ENCODE measurements at regions not wholly inside any gene's neighbourhood (a gene's known extent, or its start where the extent isn't known, plus 50 kb on each side); places are given as distances from the start of the nearest gene placed in this dataset.
"Not testable (repeated sequence)": the region's sequence is repeated elsewhere in the genome, so short reads cannot be mapped to it uniquely, and the experiment has no call there.

DNA sequence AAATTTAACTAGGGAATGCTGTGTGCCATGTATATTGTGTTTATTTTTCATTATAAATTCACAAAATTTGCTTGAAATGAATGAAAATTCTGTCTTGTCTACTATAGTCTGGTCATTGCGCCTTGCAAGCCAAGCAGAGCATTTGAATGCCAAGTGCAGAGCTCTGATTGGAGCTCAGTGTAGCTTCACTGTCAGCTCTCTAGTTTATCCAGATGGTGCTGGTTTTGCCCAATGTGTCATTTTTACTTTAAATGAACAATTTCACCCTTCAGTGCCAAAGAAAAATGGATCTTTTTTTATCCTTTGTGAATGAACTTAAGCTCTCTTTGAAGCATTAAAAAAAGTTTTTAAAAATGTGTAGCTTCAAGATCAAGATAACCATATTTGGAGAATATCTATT lies 225.6 kb upstream of the CACNA2D1 start:
- Mint-ChIP-seq H3K4me1 (ENCODE audit: low read depth) (no peaks in the 10 kb centered on the region), H3K27ac (no peak overlapping the region), H3K4me3 (no peak overlapping the region), H3K9me3 (no peaks in the 10 kb centered on the region), H3K36me3 (ENCODE audit: low read depth) (no peaks in the 10 kb centered on the region), H3K27me3 (no peaks in the 10 kb centered on the region)
- DNase-seq (no peak), ATAC-seq (no peak)
- TF ChIP-seq, protein P1, sequence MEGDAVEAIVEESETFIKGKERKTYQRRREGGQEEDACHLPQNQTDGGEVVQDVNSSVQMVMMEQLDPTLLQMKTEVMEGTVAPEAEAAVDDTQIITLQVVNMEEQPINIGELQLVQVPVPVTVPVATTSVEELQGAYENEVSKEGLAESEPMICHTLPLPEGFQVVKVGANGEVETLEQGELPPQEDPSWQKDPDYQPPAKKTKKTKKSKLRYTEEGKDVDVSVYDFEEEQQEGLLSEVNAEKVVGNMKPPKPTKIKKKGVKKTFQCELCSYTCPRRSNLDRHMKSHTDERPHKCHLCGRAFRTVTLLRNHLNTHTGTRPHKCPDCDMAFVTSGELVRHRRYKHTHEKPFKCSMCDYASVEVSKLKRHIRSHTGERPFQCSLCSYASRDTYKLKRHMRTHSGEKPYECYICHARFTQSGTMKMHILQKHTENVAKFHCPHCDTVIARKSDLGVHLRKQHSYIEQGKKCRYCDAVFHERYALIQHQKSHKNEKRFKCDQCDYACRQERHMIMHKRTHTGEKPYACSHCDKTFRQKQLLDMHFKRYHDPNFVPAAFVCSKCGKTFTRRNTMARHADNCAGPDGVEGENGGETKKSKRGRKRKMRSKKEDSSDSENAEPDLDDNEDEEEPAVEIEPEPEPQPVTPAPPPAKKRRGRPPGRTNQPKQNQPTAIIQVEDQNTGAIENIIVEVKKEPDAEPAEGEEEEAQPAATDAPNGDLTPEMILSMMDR (IDR thresholded peaks at IDR 0.05) = no peak
- CTCF ChIA-PET = interaction anchor here (0.8 kb wide), 1 partner anchor 32 kb away, joined by 3 read pairs; no protein-coding TSS in a partner anchor
- POLR2A ChIA-PET = no interaction called here
- intact Hi-C loops (cut with micrococcal nuclease) = no loop called here

DNA sequence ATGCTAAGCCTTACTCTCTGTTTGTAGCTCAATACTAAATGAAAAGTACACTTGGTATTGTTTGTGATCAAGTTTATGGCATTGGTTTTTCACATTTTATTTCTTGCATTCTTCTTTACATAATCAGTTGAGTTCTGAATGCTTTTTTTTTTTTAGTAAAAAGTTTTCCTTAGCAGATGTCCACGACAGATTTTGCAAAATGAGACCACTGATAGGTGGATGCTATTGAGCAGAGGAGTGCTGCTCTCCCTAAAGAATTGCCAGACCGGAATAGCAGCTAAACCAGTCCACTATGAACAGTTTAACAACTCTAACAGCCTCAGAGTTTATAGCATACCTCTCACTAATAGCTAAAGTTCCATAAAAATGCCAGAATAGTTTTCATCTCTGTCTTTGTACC lies 225.1 kb upstream of the CACNA2D1 start:
- Mint-ChIP-seq H3K4me1 (ENCODE audit: low read depth) (no peaks in the 10 kb centered on the region), H3K27ac (no peak overlapping the region), H3K27me3 (no peaks in the 10 kb centered on the region), H3K9me3 (no peaks in the 10 kb centered on the region), H3K36me3 (ENCODE audit: low read depth) (no peaks in the 10 kb centered on the region), H3K4me3 (no peak overlapping the region)
- DNase-seq (no peak), ATAC-seq (no peak)
- ChIA-PET CTCF (interaction anchor here (0.8 kb wide), 1 partner anchor 32 kb away, joined by 3 read pairs; no protein-coding TSS in a partner anchor), POLR2A (no interaction called here)
- intact Hi-C loops (cut with micrococcal nuclease) = no loop called here
- TF ChIP-seq, protein P1 (IDR thresholded peaks at IDR 0.05) = no peak

DNA sequence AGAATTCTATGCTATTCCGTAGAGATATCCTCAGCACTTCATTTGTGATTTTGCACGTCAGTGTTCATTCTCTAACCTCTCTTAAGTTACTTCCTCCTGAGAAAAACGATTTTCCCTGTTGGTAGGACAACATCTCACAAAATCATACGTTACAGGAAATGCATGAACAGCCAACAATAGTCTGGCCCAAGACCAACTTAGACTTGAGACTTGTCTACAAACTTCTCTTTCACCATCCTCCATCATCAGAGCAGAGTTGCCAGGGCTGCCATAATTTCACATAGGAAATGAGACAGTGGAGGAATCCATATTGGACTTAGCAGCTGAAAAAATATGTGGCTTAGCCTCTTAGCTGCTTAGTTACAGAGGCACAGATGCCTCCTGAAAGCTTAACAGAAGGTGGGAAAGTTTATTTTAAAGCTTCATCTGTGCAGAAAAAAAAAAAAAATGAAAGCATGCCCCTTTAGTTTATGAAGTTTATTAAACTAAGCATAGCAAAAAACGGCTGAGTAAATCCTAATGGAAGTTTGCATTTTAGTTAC lies 222.5 kb upstream of the CACNA2D1 start:
- DNase-seq (no peak), ATAC-seq (no peak)
- TF ChIP-seq, protein P1 (IDR thresholded peaks at IDR 0.05) = no peak
- Mint-ChIP-seq H3K4me3 (no peak overlapping the region), H3K36me3 (ENCODE audit: low read depth) (no peaks in the 10 kb centered on the region), H3K9me3 (no peaks in the 10 kb centered on the region), H3K27me3 (no peaks in the 10 kb centered on the region), H3K4me1 (ENCODE audit: low read depth) (no peaks in the 10 kb centered on the region), H3K27ac (no peak overlapping the region)
- intact Hi-C loops (cut with micrococcal nuclease) = no loop called here
- CTCF ChIA-PET = no interaction called here
- POLR2A ChIA-PET = no interaction called here

DNA sequence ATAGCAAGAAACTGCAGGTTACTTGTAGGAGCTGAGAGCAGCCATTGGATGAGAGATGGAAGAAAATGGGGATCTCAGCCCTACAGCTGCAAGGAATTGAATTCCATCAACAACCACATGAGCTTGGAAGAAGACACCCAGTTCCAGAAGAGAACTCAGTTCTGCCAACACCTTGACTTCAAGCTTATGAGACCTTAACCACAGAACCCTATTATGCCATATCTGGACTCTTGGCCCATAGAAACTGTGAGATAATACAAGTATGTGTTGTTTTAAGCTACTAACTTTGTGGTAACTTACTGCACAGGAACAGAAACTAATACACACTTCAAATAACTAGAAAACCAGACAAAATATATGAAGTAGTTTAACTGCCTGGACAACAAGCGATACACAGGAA lies 212.4 kb upstream of the CACNA2D1 start:
- Mint-ChIP-seq H3K4me3 (no peak overlapping the region), H3K4me1 (ENCODE audit: low read depth) (no peaks in the 10 kb centered on the region), H3K27me3 (no peaks in the 10 kb centered on the region), H3K9me3 (peaks cover 12% of the 10 kb centered on the region), H3K36me3 (ENCODE audit: low read depth) (peaks cover 2% of the 10 kb centered on the region), H3K27ac (no peak overlapping the region)
- intact Hi-C loops (cut with micrococcal nuclease) = no loop called here
- CTCF ChIA-PET = interaction anchor here (0.6 kb wide), 1 partner anchor 1371 kb away, joined by 3 read pairs; no protein-coding TSS in a partner anchor
- TF ChIP-seq, protein P1 (IDR thresholded peaks at IDR 0.05) = no peak
- POLR2A ChIA-PET = no interaction called here
- no peak for ATAC-seq
- no peak for DNase-seq

DNA sequence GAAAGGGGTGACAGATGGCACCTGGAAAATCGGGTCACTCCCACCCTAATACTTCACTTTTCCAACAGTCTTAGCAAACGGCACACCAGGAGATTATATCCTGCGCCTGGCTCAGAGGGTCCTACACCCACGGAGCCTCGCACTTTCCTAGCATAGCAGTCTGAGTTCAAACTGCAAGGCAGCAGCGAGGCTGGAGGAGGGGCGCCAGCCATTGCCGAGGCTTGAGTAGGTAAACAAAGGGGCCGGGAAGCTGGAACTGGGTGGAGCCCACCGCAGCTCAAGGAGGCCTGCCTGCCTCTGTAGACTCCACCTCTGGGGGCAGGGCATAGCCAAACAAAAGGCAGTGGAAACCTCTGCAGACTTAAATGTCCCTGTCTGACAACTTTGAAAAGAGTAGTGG lies 206.5 kb upstream of the CACNA2D1 start:
- H3K27me3 Mint-ChIP-seq; ATAC-seq; CTCF ChIA-PET; DNase-seq; intact Hi-C loops (cut with micrococcal nuclease); H3K27ac Mint-ChIP-seq; H3K36me3 Mint-ChIP-seq (ENCODE audit: low read depth); H3K4me3 Mint-ChIP-seq; H3K9me3 Mint-ChIP-seq; H3K4me1 Mint-ChIP-seq (ENCODE audit: low read depth): not testable (repeated sequence)
- POLR2A ChIA-PET = interaction anchor here (0.6 kb wide), 1 partner anchor 25 kb away, joined by 3 read pairs; no protein-coding TSS in a partner anchor
